Fibroblast of pulmonary artery (primary cell): ENCODE measurements at regions not wholly inside any gene's neighbourhood (a gene's known extent, or its start where the extent isn't known, plus 50 kb on each side); places are given as distances from the start of the nearest gene placed in this dataset.
"Not testable (repeated sequence)": the region's sequence is repeated elsewhere in the genome, so short reads cannot be mapped to it uniquely, and the experiment has no call there.

Source experiments
- DNase-seq: peaks from one replicate; pipeline ENCODE4 v3.0.0-alpha.2; 2010; ENCODE audit warnings: low read depth
- H3K4me3 ChIP-seq: replicated peaks from 2 replicates; pipeline ENCODE4 v1.5.1; 2011; ENCODE audit warnings: low read depth, mild to moderate bottlenecking, control low read depth, low read length, moderate library complexity

GRCh38 chr2:111297128-111297527 lies 176.4 kb downstream of the BCL2L11 start:
- H3K4me3 ChIP-seq, DNase-seq: not testable (repeated sequence)

DNA sequence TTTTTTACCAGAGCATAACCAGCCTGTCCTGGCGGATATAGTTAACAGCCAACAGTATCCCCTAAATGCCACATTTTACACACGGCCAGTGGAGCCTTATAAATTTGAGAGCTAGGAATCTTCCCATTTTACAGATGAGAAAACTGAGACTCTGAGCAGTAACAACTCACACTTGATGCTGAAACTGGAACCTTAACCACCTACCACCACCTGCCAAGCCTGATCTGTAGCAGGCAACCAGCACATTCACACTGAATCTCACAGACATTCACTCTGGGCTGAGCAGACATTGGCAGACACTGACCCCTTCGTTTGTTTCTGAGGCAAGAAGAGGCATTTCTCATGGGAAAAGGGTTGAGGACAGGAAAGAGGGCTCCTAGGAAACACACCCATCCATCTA lies 178.2 kb downstream of the BCL2L11 start:
- not testable (repeated sequence) for H3K4me3 ChIP-seq, DNase-seq

DNA sequence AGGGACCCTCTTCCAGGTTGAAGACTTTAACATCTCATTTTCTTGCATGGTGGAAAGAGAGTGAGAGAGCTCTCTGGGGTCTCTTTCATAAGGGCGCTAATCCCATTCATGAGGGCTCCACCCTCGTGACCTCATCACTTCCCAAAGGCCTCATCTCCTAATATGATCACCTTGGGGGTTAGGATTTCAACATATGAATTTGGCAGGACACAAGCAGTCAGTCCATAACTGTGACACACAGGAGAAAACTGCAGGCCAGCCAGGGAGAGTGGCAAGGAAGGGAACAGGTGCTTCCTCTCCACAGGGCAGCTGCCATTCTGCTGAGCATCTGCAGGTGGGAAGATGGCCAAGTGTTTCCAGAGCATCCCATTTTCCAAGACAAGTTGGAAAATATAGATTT lies 178.9 kb downstream of the BCL2L11 start:
- DNase-seq, result not testable (repeated sequence)

DNA sequence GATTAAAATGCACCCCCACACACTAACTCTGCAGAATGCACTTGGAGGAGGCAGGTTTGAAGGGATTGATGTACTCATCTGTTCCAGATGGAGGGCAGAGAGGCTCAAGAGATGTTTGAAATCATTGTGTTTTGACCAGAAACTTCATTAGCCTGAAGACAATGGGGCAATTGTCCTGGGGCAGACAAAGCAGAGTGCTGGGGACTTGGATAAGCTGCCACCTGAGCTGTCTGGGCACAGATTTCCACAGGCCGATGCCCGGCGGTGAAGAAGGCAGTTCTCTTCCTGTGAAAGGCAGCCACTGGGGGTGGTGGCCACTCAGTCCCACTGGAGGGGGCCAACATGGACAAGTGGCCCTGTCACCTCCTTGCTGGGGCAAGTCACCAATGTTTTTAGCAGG lies 181.0 kb downstream of the BCL2L11 start:
- not testable (repeated sequence) for DNase-seq, H3K4me3 ChIP-seq

More for the DNA sequence above, 178.9 kb downstream of the BCL2L11 start:
- not testable (repeated sequence) for H3K4me3 ChIP-seq

GRCh38 chr2:111302397-111303218 lies 181.9 kb downstream of the BCL2L11 start:
- not testable (repeated sequence) for H3K4me3 ChIP-seq, DNase-seq

DNA sequence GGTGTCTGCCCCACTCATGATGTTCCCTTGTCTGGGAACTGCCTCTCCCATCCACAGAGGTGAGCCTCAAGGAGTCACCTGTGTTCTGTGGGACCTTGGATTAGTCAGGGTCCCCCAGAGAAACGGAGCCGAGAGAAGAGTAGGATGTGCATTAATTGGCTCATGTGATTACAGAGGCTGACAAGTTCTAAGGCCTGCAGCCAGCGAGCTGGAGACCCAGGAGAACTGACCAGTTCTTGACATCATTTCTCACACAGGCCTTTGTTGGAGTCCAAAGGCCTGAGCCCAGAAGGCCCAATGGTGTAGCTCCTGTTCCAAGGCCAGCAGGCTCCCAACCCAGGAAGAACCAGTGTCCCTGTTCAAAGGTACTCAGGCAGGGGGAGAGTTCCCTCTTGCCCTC lies 186.6 kb downstream of the BCL2L11 start:
- DNase-seq, H3K4me3 ChIP-seq: not testable (repeated sequence)

DNA sequence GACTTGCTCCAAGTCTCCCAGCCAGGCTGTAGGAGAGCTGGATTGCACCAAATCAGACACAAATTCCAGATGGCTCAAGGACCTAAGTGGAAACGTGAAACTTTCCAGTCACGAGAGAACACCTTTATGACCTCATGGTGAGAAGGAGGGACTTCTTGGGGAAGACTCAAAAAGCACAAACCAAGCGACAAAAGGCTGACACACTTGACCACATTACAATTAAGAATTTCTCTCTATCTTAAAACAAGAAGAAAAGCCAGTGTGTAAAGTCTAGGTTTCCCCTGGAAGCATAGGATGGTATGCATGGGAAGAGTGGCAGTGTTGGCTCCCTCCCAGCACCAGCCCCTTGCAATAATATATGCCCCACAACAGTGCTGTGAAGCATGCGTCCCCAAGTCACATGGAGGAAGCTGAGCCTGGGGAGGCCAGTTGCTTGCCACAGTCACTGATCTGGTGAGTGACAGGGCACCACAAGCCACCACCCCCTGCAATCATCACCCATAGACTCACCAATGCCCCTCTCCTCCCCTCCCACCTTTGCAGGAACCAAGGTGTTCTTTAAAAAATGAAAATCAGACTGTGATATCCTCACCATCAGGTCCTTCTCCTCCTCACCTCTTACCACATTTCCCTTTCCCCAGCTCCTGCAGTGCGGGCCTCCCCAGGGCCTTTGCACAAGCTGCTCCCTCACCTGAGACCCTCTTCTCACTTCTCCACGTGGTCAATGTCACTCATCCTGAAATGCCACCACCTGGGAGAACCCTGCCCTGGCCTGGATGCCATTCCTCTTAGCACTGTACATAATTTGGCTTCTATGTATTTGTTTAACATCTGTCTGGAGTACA lies 188.7 kb downstream of the BCL2L11 start:
- DNase-seq, H3K4me3 ChIP-seq: not testable (repeated sequence)

DNA sequence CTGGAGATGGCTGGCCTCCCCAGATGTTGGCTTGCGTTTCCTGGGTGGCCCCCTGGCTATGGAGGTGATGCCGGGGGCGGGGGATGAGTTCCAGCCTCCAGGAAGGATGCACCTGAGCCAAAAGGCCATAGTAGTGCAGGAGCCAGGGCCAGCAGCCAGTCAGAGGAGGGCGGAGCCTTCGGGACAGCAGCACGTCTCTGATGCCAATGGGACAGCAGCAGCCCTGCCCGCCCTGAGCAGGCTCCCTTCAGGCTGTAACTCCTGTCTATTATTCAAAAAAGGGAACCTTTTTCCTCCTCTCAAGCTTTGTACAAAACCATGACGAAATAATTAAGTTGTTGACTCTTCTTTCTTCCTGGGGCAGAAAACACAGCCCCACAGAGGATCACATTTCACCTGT lies 189.7 kb downstream of the BCL2L11 start:
- not testable (repeated sequence) for H3K4me3 ChIP-seq, DNase-seq

DNA sequence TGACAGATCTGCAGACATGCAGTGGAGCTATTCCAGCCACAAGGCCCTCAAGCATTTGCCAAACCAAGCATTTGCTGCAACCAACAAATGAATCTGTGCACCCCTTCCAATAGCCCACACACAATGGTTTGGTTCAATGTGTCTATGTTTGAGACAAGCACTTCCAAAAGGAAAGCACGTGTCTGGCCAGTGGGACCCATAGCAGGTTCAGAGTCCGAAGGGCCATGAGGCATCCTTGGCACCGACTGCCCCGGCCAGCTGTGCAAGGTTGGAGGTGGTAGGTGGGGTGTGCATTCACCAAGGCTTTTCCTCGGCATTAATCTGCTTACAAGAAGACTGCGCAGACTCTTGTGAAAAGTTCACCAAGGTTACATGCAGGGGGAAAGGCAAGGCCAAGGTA lies 190.9 kb downstream of the BCL2L11 start:
- H3K4me3 ChIP-seq, DNase-seq: not testable (repeated sequence)

DNA sequence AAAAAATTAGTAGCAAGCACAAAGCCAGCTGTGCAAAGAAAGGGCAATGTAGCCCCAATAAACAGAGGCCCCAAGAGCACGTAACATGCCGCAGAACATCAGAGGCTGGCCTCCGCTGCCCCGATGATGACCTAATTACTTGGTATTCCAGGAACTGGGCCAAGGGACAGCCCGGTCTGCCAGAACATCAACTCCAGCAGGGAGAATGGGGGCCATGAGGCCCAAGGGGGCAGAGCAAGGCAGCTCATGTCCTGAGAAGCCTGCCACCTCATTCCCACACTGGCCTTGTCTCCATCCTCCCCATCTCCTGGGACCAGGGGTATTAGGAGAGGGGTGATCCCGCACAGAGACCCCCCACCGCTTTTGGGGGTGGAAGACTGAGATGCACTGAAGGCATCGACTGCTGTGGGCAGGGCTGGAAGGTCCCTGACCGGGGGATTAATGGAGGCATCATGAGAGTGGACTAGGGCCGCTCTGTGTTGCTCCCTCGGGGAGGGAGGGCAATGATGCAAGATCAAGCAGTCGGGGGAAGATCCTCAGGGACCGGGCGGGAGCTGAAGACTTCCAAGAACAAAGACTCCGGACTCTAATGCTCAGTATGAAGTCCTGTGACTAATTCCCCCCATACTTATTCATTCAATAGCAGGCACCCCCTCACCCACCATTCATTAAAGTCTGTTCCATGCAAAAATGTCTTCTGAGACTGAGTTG lies 192.3 kb downstream of the BCL2L11 start:
- H3K4me3 ChIP-seq, result not testable (repeated sequence)
- peak; percentile 73 for DNase-seq

DNA sequence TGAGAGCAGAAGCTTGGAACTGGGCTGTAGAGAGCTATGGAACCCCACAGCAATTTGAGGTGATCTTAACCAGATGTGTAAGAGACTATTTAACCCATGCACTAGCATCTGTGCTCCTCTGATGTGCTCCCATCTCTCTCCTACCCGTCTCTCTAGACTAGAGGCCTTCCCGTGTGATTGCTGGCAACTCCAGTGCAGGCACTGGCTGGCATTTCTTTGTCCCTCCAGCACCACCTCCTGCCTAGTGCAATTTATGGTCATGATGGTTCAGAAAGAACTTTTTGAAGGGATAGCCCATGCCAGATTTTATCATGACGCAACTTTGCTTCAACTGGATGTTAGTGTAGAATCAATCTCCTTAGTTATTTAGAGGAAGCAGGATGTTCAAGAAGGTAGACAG lies 193.0 kb downstream of the BCL2L11 start:
- not testable (repeated sequence) for DNase-seq

DNA sequence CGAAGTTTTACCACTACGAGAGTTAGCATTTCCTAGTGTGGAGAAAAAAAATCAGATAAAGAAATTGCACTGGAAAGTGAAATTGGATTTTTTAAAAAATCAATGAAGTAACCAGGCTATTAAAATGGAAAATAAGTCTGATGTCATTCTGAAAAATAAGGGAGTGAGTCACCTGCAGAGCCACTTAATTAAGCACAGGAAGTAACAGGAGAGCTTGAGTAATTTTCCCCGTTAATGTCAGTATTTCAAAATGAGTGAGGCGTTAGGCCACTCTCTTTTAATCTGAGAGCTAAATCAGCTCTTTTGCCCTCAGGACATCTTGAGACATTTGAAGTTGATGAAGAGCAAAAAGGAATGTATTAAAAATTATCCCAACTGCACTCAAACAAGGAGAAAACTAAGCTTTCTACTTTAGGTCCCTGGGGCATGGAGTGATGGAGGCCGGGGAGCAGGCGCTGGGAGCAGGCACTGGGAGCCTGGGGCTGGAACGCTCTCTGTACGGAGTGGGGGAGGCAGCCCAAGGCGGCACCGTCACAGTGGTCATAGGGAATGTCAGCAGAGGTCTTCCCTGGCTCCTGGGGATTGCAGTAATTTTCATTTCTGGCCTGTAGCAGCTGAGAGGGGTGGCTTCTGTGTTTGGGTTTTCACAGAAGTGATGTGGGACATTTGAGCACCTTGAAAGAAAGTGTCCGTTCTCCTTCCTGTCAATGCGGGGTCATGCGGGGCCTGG lies 194.6 kb downstream of the BCL2L11 start:
- not testable (repeated sequence) for DNase-seq, H3K4me3 ChIP-seq

More for the DNA sequence above, 193.0 kb downstream of the BCL2L11 start:
- not testable (repeated sequence) for H3K4me3 ChIP-seq

- H3K4me3 ChIP-seq, DNase-seq: not testable (repeated sequence)
These were observed 195.6 kb downstream of the BCL2L11 start for GRCh38 chr2:111316221-111316741.

DNA sequence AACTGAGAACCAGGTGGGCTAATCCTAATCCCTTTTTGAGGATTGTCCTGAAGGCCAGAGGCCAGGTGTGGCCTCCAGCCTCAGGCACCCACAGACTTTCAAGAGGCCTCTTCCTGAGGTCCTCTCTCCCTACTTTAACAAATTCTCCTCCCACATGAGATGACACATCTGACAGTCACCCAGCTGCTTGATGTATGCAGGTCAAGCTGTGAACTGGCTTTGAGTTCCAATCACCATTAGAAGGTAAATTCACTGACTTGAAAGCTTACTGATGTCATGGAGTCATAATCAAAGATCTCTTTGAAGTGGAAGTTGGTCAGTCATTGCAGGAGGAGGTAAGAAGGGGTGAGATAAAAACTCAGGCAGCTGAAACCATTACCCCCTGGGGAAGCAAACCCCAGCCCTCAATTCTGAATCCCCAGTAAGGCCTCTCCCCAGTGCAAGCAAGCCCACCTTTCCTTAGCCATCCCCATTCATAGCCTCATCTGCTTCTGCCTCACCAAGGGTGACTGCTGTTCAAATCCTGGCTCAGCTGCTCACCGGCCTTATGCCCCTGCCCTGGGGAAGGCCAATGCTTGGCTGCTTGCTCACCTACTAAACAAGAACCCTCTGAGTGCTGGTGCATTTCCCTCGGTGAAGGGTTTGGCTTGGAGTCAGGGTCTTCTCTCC lies 196.3 kb downstream of the BCL2L11 start:
- H3K4me3 ChIP-seq, DNase-seq: not testable (repeated sequence)

- not testable (repeated sequence) for DNase-seq, H3K4me3 ChIP-seq
These were observed 198.8 kb downstream of the BCL2L11 start for GRCh38 chr2:111319552-111319951.

- not testable (repeated sequence) for H3K4me3 ChIP-seq, DNase-seq
These were observed 199.6 kb downstream of the BCL2L11 start for GRCh38 chr2:111320264-111320663.

GRCh38 chr2:111320965-111321364 lies 200.3 kb downstream of the BCL2L11 start:
- DNase-seq, result peak; percentile 70
- not testable (repeated sequence) for H3K4me3 ChIP-seq

DNA sequence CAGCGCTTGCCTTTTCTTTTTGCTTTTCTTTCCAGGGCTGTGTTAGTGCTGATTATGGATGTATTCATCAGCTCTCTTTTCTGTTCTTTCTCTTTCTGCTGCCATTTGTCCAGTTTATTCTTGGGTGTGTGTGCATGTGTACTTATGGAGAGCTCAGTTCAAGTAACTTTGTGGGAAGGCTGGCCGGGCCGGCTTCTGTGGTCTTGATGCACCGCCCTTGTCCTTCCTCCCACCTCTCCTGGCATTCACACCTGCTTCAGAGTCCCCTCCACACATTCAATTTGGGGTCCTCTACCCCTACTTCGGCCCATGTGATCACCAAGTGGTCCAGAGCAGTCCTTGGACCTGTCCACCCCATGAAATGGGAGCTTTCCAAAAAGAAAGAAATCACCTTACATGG lies 202.7 kb downstream of the BCL2L11 start:
- H3K4me3 ChIP-seq, DNase-seq: not testable (repeated sequence)
